Mucosa of rectum (tissue), 2 donors: ENCODE measurements at regions not wholly inside any gene's neighbourhood (a gene's known extent, or its start where the extent isn't known, plus 50 kb on each side); places are given as distances from the start of the nearest gene placed in this dataset.

Source experiments
- H3K27ac ChIP-seq, 2 donors: one replicate each; pipeline ENCODE4 v1.7.0; 2013; ENCODE audit warnings: inconsistent platforms in 2 of 2, low read depth in 2 of 2, low read length in 2 of 2
- H3K27me3 ChIP-seq, 2 donors: one replicate each; pipeline ENCODE4 v1.7.0; 2013; ENCODE audit warnings: low read length in 2 of 2; ENCODE audit not compliant: control insufficient read depth in 2 of 2, insufficient read depth in 2 of 2
- H3K36me3 ChIP-seq, 2 donors: one replicate each; pipeline ENCODE4 v1.7.0; 2013; ENCODE audit warnings: low read length in 2 of 2; ENCODE audit not compliant: control insufficient read depth in 2 of 2, insufficient read depth in 2 of 2
- H3K4me1 ChIP-seq, 2 donors: one replicate each; pipeline ENCODE4 v1.7.0; 2013; ENCODE audit warnings: low read length in 2 of 2, mild to moderate bottlenecking in 1 of 2; ENCODE audit not compliant: control insufficient read depth in 2 of 2, insufficient read depth in 2 of 2
- H3K4me3 ChIP-seq, 2 donors: one replicate each; pipeline ENCODE4 v1.7.0; 2013; ENCODE audit warnings: low read length in 2 of 2
- H3K9ac ChIP-seq, 2 donors: one replicate each; pipeline ENCODE4 v1.7.0; 2013; ENCODE audit warnings: low read length in 2 of 2, low read depth in 1 of 2, mild to moderate bottlenecking in 1 of 2
- H3K9me3 ChIP-seq, 2 donors: one replicate each; pipeline ENCODE4 v1.7.0; 2013; ENCODE audit warnings: low read length in 2 of 2; ENCODE audit not compliant: control insufficient read depth in 2 of 2
- donor health status: healthy.
- donor health status: Normal muscosa, but diverticular disease.

DNA sequence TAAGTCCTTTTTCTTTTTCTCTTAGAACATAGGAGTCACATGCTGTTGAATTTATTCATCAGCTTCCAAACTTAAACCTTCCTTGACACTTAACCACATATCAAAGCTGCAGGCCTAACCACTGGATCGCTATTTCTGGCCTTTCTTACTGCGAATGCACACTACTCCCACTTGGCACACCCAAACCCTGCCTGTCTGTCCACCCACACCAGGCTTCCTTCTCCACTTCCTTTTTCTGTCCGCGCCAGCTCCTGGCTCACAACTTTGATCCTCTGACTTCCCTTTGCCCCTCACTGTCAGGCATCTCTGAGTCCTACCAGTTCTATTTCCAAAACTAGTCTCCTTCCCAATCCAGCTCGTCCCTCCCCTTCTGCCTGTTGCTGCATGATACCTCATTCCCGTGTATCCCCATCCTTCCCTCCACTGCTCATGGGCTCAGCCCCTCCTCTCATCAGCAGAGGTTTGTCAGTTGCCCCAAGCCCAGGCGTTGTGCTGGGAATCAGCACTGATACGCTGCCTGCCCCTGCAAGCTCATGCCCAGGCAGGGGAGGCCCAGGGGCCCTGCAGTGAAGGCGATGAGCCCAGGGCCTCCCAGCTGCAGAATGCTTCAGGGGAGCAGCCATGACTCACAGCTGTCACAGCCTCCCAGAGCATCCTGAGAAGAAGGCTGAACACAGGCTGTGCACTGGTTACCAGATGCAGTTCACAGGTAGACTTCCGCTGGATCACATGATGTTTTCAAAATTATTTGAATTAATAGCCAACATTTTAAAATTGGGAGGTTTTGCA is 179.8 kb downstream of the KATNIP start:
- no peak overlapping the region for H3K27ac ChIP-seq
- no peak overlapping the region for H3K9ac ChIP-seq
- H3K4me3 ChIP-seq, result no peak overlapping the region
- H3K36me3 ChIP-seq, result peaks cover 3 to 15% of the 10 kb centered on the region in 2 donors
- no peaks in the 10 kb centered on the region for H3K9me3 ChIP-seq
- peaks cover 1 to 5% of the 10 kb centered on the region in 2 donors for H3K4me1 ChIP-seq
- no peaks in the 10 kb centered on the region for H3K27me3 ChIP-seq

DNA sequence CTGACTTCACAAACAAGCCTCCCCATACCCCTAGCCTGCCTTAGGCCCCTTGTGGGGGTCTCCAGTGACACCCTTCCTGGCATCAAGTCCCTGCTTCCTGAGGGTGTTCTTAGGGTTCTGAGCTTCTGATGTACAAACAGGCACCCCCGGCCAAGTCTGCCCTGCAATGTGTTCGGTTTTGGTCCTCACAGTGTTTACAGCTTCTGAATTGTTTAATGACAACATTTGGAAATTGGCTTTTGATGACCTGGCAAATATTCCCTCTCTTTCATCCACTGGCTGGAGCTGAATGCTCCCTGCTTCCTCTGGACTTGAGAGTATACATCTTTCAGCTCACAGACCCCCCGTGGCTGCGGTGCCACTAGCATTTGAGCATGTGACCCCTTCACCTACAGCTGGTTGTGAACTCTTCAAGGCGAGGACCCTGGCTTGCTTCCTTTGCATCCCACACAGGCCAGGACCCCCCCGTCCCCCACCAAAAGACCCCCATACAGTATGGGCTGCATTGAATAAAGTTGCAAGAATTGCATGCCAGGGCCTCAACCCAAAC is 180.8 kb downstream of the KATNIP start:
- Histone ChIP-seq H3K9me3 (no peaks in the 10 kb centered on the region), H3K9ac (no peak overlapping the region), H3K4me1 (no peaks in the 10 kb centered on the region), H3K4me3 (no peak overlapping the region), H3K36me3 (peaks cover 3 to 16% of the 10 kb centered on the region in 2 donors), H3K27me3 (no peaks in the 10 kb centered on the region), H3K27ac (no peak overlapping the region)

DNA sequence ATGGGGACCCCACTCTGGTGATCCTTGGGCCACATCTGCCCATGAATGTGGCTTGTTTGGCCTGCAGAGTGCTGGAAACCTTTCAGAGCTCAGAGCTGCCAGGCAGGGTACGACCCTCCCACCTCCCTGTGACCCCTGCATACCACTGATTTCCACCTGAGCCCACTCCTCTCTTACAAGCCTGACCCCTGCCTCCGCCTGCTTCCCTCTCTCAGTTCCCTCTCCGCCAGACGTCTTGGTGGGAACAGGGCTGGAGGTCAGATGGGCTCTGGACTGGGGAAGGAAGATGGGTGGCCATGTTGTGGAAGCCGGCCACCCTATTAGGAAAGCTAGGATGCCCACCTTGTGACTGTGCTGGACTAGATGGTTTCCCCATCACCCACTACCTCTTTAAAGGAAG is 185.1 kb downstream of the KATNIP start:
- H3K9me3 ChIP-seq, result no peaks in the 10 kb centered on the region
- no peak overlapping the region for H3K4me3 ChIP-seq
- H3K36me3 ChIP-seq, result peaks cover 0 to 5% of the 10 kb centered on the region in 2 donors
- H3K9ac ChIP-seq, result no peak overlapping the region
- H3K4me1 ChIP-seq, result no peaks in the 10 kb centered on the region
- no peak overlapping the region for H3K27ac ChIP-seq
- no peaks in the 10 kb centered on the region for H3K27me3 ChIP-seq

DNA sequence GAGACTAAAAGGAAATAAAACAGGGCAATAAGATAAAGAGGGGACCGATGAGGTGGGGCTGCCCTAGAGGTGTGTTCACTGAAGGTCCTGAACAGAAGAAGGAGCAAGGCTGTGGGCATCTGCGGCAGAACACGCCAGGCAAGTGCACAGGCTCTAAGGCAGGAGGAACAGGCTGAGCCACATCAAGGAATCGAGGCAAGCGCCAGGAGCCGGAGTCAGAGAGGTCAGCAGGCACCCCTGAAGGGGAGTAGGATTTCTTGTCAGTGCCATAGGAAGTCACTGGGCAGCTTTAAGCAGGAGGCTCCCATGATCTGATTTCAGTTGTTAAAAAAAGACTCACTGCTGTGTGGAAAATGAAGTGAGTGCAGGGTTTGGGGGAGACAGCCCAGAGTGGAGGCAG is 186.5 kb downstream of the KATNIP start:
- Histone ChIP-seq H3K27ac (no peak overlapping the region), H3K9me3 (no peaks in the 10 kb centered on the region), H3K27me3 (no peaks in the 10 kb centered on the region), H3K4me1 (no peaks in the 10 kb centered on the region), H3K4me3 (no peak overlapping the region), H3K36me3 (peaks cover 0 to 14% of the 10 kb centered on the region in 2 donors), H3K9ac (no peak overlapping the region)

DNA sequence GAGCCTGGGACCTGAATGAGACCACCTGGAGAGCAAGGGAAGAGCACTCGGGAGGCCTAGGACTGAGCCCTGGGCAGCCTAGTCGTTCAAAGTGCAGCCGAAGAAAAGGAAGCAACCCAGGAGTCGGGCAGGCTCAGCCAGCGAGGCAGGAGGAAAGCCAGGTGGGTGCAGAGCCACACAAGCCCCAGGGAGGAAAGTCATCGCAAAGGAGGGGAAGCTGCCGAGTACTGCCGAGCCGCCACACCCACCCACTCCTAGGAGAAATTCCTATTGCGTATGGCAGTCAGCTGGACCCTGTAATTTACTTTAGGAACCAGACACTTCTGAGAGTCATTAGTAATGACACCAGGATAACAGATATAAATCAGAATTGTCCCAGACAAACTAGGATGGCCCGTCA is 187.6 kb downstream of the KATNIP start:
- Histone ChIP-seq H3K4me3 (no peak overlapping the region), H3K9me3 (no peaks in the 10 kb centered on the region), H3K27me3 (no peaks in the 10 kb centered on the region), H3K4me1 (no peaks in the 10 kb centered on the region), H3K27ac (no peak overlapping the region), H3K9ac (no peak overlapping the region), H3K36me3 (peaks cover 6 to 19% of the 10 kb centered on the region in 2 donors)
